Vagina (tissue), 2 donors: ENCODE measurements at regions not wholly inside any gene's neighbourhood (a gene's known extent, or its start where the extent isn't known, plus 50 kb on each side); places are given as distances from the start of the nearest gene placed in this dataset.

Experiments
- DNase-seq, 2 donors: peaks; one replicate each; pipeline ENCODE4 v3.0.0-alpha.2; 2017; ENCODE audit errors: extremely low spot score in 2 of 2
- H3K27ac ChIP-seq: fragments of 200-600 bp; sonication (generic); one replicate; pipeline ENCODE4 v1.5.1; 2019
- H3K27me3 ChIP-seq: fragments of 200-600 bp; sonication (generic); one replicate; pipeline ENCODE4 v1.5.1; 2019
- H3K36me3 ChIP-seq, 2 donors: fragments of 200-600 bp; sonication (generic); one replicate each; pipeline ENCODE4 v1.5.1; 2017 to 2019
- H3K4me1 ChIP-seq: fragments of 200-600 bp; sonication (generic); one replicate; pipeline ENCODE4 v1.5.1; 2019
- H3K4me3 ChIP-seq, 2 donors: fragments of 200-600 bp; sonication (generic); 1 replicate in 1 of 2; 2 replicates in 1 of 2; pipeline ENCODE4 v1.5.1; 2016 to 2019
- H3K9me3 ChIP-seq: fragments of 200-600 bp; sonication (generic); one replicate; pipeline ENCODE4 v1.5.1; 2019
- CTCF ChIP-seq, 3 experiments: fragments of 450-650 bp in 2 of 3; fragments of 200-600 bp in 1 of 3; sonication (generic) in 1 of 3; IDR thresholded peaks; one replicate each; pipeline ENCODE4 v1.5.1; 2017 to 2019; ENCODE audit warnings: antibody characterized with exemption in 3 of 3, mild to moderate bottlenecking in 2 of 3, moderate library complexity in 2 of 3
- POLR2A ChIP-seq, 2 donors: fragments of 450-650 bp; IDR thresholded peaks; one replicate each; pipeline ENCODE4 v1.6.1; 2017; ENCODE audit warnings: antibody characterized with exemption in 2 of 2, mild to moderate bottlenecking in 2 of 2, moderate library complexity in 2 of 2
- POLR2AphosphoS5 ChIP-seq, 2 donors: sonication (generic); formaldehyde crosslinking; IDR thresholded peaks; one replicate each; pipeline ENCODE4 v1.9.0; 2017; ENCODE audit warnings: antibody characterized with exemption in 2 of 2, mild to moderate bottlenecking in 2 of 2, low read depth in 1 of 2; ENCODE audit not compliant: insufficient read depth in 1 of 2
- intact Hi-C: fragments of 100-400 bp; cut with DNase I; formaldehyde crosslinking; loops from one replicate; pipeline ENCODE4 v1.15.1; 2023

- Histone ChIP-seq H3K36me3 (no peaks in the 10 kb centered on the region), H3K27me3 (no peaks in the 10 kb centered on the region), H3K27ac (no peak overlapping the region), H3K4me1 (no peaks in the 10 kb centered on the region), H3K9me3 (no peaks in the 10 kb centered on the region), H3K4me3 (no peak overlapping the region)
- TF ChIP-seq POLR2AphosphoS5 (IDR thresholded peaks at IDR 0.05; ENCODE audit: insufficient read depth in 1 of 2, low read depth in 1 of 2), result no peak
- TF ChIP-seq POLR2A (IDR thresholded peaks at IDR 0.05), result no peak
- TF ChIP-seq CTCF (IDR thresholded peaks at IDR 0.05), result no peak
- intact Hi-C loops, result no loop called here
- no peak for DNase-seq
Measured at GRCh38 chr3:178336336-178336735, 199.9 kb upstream of the KCNMB2 start.

- intact Hi-C loops, result no loop called here
- Histone ChIP-seq H3K4me3 (no peak overlapping the region), H3K27ac (no peak overlapping the region), H3K4me1 (peaks cover 5% of the 10 kb centered on the region), H3K27me3 (no peaks in the 10 kb centered on the region), H3K9me3 (no peaks in the 10 kb centered on the region), H3K36me3 (no peaks in the 10 kb centered on the region)
- TF ChIP-seq CTCF (IDR thresholded peaks at IDR 0.05) (no peak), POLR2AphosphoS5 (IDR thresholded peaks at IDR 0.05; ENCODE audit: insufficient read depth in 1 of 2, low read depth in 1 of 2) (no peak), POLR2A (IDR thresholded peaks at IDR 0.05) (no peak)
- DNase-seq, result no peak
Measured at GRCh38 chr3:178340506-178340905, 195.7 kb upstream of the KCNMB2 start.

- Histone ChIP-seq H3K27me3 (no peaks in the 10 kb centered on the region), H3K4me1 (peaks cover 5% of the 10 kb centered on the region), H3K27ac (no peak overlapping the region), H3K36me3 (no peaks in the 10 kb centered on the region), H3K4me3 (no peak overlapping the region), H3K9me3 (no peaks in the 10 kb centered on the region)
- no peak for DNase-seq
- intact Hi-C loops, result no loop called here
- TF ChIP-seq POLR2AphosphoS5 (IDR thresholded peaks at IDR 0.05; ENCODE audit: insufficient read depth in 1 of 2, low read depth in 1 of 2), result no peak
- TF ChIP-seq POLR2A (IDR thresholded peaks at IDR 0.05), result no peak
- no peak for TF ChIP-seq CTCF (IDR thresholded peaks at IDR 0.05)
Measured at GRCh38 chr3:178341636-178342035, 194.6 kb upstream of the KCNMB2 start.

GRCh38 chr3:178342111-178342510 lies 194.1 kb upstream of the KCNMB2 start:
- TF ChIP-seq POLR2AphosphoS5 (IDR thresholded peaks at IDR 0.05; ENCODE audit: insufficient read depth in 1 of 2, low read depth in 1 of 2) (no peak), POLR2A (IDR thresholded peaks at IDR 0.05) (no peak), CTCF (IDR thresholded peaks at IDR 0.05) (no peak)

GRCh38 chr3:178343433-178344038 lies 192.7 kb upstream of the KCNMB2 start:
- intact Hi-C loops, result no loop called here
- Histone ChIP-seq H3K9me3 (no peaks in the 10 kb centered on the region), H3K4me3 (no peak overlapping the region), H3K27me3 (no peaks in the 10 kb centered on the region), H3K4me1 (peaks cover 5% of the 10 kb centered on the region), H3K27ac (no peak overlapping the region), H3K36me3 (no peaks in the 10 kb centered on the region)
- TF ChIP-seq POLR2A (IDR thresholded peaks at IDR 0.05), result no peak
- TF ChIP-seq CTCF (IDR thresholded peaks at IDR 0.05), result no peak
- no peak for TF ChIP-seq POLR2AphosphoS5 (IDR thresholded peaks at IDR 0.05; ENCODE audit: insufficient read depth in 1 of 2, low read depth in 1 of 2)
- DNase-seq, result no peak

More at GRCh38 chr3:178342111-178342510, 194.1 kb upstream of the KCNMB2 start:
- intact Hi-C loops, result no loop called here
- Histone ChIP-seq H3K27ac (no peak overlapping the region), H3K27me3 (no peaks in the 10 kb centered on the region), H3K4me3 (no peak overlapping the region), H3K9me3 (no peaks in the 10 kb centered on the region), H3K4me1 (peaks cover 5% of the 10 kb centered on the region), H3K36me3 (no peaks in the 10 kb centered on the region)
- DNase-seq, result no peak
